Superior temporal gyrus (tissue), 1 donor: ENCODE measurements at regions not wholly inside any gene's neighbourhood (a gene's known extent, or its start where the extent isn't known, plus 50 kb on each side); places are given as distances from the start of the nearest gene placed in this dataset.

Experiments
- DNase-seq: peaks from one replicate; pipeline ENCODE4 v3.0.0-alpha.2; 2016; ENCODE audit errors: extremely low spot score

DNA sequence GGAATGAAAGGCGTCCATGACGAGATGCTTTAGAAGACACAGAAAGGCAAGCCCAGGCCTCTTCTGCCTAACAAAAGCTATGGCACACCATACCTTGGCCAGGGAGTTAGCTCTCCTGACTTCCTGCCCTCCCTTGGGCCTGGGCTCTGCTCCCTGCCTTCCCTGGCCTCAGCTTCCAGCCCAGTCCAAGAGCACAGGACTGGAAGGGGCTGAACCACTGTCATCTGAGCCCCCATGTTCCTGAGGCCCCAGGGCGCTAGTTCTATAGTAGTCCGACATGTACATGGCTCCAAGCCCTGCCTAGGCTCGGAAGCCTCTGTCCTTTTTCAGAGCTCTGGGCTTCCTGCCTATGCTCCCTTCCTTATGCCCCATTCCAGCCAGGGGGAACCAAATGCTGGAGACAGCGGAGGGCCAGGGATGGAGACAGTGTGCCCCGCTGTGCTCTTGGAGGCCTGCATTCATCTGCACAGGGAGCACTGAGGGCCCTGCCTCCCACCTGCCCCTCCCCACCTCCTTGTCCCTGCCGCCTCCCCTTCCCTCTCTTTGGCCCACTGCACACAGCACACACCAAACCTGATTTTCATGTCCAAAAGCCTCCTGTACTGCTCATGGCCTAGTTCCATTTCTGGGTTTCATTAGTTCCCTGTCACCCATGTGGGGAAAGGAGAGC, 240.1 kb downstream of the RHOU start:
- DNase-seq: no peak

DNA sequence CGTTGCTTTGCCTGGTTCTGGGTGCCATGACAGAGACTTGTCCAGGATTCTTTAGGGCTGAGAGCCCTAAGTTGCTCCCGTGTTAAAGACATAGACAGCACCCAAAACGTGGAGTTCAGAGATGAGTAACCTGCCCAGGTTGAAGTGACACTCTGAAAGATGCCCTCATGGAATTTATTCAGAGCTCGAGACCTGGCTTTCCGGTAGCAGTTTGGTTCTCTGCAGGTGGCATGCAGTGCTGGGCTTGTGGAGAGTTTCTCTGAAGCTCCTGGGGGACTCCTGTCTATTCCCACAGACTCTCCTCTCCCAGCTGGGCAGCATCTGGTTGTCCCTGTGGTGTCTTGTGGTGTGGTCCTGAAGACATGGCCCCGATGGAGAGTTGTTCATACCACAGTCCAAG, 241.0 kb downstream of the RHOU start:
- DNase-seq: no peak

- no peak for DNase-seq
These were observed 242.0 kb downstream of the RHOU start for GRCh38 chr1:228977307-228977706.

DNA sequence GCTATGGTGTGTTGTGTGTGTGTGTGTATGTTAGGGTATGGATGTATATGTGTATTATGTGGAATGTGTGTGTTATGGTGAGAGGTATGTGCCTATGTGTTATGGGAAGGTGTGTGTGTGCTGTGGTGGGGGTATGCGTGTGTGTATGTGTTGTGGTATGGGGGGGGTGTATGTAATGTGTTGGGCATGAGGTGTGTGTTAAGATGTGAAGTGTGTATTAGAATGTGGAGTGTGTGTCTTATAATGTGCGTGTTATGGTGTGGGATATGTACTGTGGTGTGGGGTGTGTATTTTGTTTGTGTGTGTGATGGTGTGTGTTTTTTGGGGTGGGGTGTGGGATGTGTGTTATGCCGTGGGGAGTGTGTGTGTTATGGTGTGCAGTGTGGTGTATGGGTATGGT, 242.5 kb downstream of the RHOU start:
- DNase-seq: no peak

DNA sequence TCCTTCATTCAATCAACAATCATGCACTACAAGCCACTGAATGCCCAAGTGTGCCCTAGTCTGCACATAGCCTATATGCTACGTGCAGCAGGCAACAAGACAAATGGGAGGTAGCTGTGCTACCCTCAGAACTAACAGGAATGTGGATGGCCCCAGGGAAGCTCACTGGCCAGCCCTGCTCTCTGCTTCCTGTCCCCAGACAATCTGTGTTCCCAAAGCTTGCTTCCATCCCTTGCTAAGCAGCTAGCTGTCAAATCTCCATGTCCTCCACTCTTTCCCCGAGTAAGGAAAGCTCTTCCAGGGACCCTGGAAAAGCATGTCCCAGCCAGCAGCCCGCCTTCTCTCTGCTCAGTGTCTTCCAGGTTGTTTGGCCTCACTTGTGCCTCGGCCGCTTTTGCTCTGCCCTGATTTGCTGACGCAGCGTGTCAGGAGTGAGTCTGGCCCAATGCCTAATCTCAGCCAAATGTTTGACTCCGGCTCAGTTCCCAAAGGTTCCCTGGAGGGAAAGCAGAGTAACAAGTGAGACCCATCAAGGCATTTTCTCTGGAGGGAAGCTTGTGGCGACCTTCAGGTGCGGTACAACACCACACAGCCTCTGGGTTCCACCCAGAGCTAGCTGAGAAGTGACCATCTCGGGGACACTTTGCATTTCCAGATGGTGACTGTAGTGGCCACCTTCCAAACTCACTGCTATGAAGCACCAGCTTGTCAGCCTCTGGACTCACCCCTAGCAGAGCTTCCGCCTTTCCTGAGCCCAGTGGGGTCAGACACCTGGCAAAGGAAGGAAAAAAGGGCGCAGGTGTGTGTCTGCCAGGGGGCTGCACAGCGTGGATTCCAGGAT, 243.4 kb downstream of the RHOU start:
- DNase-seq: no peak

- no peak for DNase-seq
These were observed 244.0 kb downstream of the RHOU start for GRCh38 chr1:228979325-228979699.

DNA sequence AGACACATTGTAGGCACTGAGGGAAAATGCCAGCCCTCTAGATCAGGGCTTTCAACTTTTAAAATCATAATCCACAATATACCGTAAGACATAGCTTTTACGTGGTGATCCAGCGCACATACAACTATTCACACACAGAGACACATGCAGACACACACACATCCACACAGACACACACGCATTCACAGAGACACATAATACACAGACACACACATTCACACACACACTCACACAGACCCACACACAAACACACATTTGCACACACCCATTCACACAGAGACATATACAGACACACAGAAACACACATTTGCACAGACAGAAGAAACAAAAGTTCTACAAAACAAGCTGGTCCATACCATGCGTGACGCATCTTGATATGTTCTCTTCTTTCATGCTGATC, 244.5 kb downstream of the RHOU start:
- DNase-seq: no peak

GRCh38 chr1:228980232-228980937, 245.1 kb downstream of the RHOU start:
- no peak for DNase-seq

GRCh38 chr1:228982637-228983036, 247.4 kb downstream of the RHOU start:
- no peak for DNase-seq

GRCh38 chr1:228983231-228983660, 248.0 kb downstream of the RHOU start:
- no peak for DNase-seq

DNA sequence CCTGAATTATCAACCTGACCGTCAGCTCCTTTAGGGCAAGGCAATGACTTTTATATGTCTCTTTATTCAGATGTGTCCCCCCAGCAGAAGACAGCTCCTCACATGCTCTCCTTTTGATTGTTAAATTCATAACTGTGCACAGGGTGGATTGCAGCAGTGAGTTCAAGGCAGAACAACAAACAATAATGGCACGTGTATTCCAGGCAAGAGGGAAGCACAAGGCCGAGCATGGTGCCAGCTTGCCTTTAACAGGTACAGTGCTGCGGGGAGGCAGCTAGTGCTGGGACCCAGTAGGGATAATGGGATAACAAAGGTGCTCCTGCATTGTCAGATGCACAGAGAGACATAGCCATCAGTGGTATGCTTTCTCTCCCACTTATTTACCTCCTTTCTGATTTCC, 248.4 kb downstream of the RHOU start:
- no peak for DNase-seq

DNA sequence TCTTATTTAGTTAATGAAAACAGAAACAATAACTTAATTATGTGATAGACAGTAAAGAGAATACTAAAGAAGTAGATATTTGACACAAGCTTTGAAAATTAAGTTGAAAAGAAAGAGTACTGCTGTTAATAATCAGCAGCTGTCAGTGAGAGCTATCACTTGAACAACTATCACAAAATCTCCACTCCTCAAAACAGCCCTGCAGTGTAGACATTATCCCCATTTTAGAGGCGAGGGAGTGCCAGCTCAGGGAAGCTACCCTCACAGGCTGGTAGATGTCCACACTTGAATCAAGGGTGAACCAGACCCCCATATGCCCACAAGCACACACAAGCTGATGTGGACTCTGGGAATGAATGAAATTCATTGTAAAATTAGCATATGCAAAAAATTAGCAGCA, 248.8 kb downstream of the RHOU start:
- DNase-seq: no peak

GRCh38 chr1:228984646-228985631, 249.7 kb downstream of the RHOU start:
- no peak for DNase-seq

GRCh38 chr1:228985661-228986060, 250.4 kb downstream of the RHOU start:
- no peak for DNase-seq

- peak; percentile 76 for DNase-seq
These were observed 251.0 kb downstream of the RHOU start for GRCh38 chr1:228986093-228986904.

GRCh38 chr1:228987286-228987685, 252.0 kb downstream of the RHOU start:
- DNase-seq: no peak

- no peak for DNase-seq
These were observed 252.6 kb downstream of the RHOU start for GRCh38 chr1:228987736-228988506.

DNA sequence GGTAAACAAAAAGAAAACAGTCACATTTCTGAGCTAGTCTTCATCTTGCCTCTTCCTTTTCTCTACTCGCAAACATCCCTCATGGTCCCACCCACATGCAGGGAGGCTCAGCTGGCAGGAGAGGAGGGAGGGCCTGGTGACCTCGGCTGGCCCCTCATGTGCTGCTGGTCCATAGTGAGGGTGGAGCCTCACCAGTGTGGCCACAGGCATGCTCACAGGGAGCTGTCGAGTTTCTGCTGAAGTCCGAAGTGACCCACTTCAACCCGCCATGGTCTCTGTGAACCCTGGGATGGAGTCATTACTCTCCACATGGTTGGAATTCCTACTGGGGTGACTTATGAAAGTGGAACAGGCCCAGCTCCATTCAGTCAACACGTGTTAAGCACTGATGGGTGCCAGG, 253.4 kb downstream of the RHOU start:
- DNase-seq: no peak

- DNase-seq: no peak
These were observed 253.9 kb downstream of the RHOU start for GRCh38 chr1:228989176-228989575.

DNA sequence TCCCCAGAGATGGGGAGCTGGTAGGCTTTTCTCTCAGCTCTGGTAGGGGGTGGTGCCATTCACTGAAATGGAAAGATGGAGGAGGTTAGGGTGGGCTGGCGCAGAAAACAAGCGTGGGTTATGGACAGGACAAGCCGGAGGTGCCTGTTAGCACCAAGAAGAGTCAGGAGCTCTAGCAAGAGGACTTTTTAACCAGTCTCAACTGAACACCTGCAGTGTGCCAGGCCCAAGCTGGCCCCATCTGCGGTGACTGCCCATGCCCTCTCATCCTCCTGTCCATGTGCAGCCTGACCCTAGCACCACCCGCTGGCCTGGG, 254.4 kb downstream of the RHOU start:
- DNase-seq: no peak
